GM12864 (cell line): ENCODE measurements at regions not wholly inside any gene's neighbourhood (a gene's known extent, or its start where the extent isn't known, plus 50 kb on each side); places are given as distances from the start of the nearest gene placed in this dataset.

ENCODE experiments used
- DNase-seq: peaks from one replicate; pipeline ENCODE4 v3.0.0-alpha.2; 2011; ENCODE audit warnings: low read depth
- H3K4me3 ChIP-seq: 2 replicates; pipeline ENCODE4 v1.5.1; 2011; ENCODE audit warnings: mild to moderate bottlenecking, low read depth, low read length, control low read depth
- TF ChIP-seq, protein P1 (sequence below): IDR thresholded peaks from 2 replicates; pipeline ENCODE4 v1.5.1; 2011; ENCODE audit warnings: low read depth, mild to moderate bottlenecking, moderate library complexity, low read length, control low read depth, inconsistent platforms; ENCODE audit errors: missing control alignments

DNA sequence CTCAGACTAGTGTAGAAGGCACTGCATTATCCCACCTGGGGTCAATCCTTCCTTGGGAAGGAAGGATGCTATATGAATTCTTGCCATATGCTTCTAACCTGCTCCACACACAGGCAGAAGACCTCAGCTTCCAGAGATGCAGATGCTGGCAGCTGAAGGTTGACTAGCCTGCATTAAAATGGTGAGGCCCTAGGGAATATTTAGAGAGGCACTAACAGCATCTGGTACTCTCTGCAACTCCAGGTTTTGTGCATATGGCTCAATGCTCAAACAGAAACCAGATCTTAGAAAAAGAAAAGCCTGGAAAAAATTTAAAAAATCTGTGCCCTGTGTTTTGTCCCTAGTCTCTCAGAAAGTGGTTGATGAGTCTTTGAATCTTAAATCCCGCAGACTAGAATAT lies 56.0 kb upstream of the MYRIP start:
- TF ChIP-seq, protein P1, sequence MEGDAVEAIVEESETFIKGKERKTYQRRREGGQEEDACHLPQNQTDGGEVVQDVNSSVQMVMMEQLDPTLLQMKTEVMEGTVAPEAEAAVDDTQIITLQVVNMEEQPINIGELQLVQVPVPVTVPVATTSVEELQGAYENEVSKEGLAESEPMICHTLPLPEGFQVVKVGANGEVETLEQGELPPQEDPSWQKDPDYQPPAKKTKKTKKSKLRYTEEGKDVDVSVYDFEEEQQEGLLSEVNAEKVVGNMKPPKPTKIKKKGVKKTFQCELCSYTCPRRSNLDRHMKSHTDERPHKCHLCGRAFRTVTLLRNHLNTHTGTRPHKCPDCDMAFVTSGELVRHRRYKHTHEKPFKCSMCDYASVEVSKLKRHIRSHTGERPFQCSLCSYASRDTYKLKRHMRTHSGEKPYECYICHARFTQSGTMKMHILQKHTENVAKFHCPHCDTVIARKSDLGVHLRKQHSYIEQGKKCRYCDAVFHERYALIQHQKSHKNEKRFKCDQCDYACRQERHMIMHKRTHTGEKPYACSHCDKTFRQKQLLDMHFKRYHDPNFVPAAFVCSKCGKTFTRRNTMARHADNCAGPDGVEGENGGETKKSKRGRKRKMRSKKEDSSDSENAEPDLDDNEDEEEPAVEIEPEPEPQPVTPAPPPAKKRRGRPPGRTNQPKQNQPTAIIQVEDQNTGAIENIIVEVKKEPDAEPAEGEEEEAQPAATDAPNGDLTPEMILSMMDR, result no peak
- no peak overlapping the region for H3K4me3 ChIP-seq
- no peak for DNase-seq

DNA sequence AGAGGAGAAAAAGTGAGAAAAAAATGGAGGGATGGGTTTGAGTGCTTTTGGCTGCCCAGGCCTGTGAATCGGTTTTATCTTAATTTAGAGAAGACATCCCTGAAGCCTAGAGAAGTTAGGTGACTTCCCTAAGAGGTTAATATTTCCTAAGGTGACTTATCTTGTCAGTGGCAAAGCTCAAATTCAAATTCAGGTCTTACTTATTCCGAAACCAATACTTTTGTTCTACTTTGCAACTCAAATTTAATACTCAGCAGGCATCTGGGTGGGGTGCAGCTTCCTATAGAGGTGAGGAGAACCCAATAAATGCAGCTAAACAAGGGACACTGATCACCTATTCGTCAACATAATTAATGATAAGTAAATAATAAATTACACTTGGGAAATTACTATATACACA lies 54.9 kb upstream of the MYRIP start:
- no peak for DNase-seq
- H3K4me3 ChIP-seq, result no peak overlapping the region
- TF ChIP-seq, protein P1, result no peak

DNA sequence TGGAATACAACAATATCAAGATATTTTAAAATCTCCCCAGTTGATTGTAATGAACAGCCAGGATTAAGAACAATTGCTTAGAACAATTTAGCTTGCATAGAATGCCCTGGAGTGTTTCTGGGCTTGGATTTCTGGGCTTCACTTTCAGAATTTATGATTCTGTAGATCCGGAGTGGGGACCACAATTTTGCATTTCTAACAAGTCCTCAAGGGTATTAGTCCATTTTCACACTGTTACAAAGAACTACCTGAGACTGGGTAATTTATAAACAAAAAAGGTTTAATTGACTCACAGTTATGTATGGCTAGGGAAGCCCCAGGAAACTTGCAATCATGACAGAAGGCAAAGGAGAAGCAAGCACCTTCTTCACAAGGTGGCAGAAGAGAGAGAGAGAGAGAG lies 54.3 kb upstream of the MYRIP start:
- DNase-seq, result no peak
- no peak overlapping the region for H3K4me3 ChIP-seq
- TF ChIP-seq, protein P1, result no peak

DNA sequence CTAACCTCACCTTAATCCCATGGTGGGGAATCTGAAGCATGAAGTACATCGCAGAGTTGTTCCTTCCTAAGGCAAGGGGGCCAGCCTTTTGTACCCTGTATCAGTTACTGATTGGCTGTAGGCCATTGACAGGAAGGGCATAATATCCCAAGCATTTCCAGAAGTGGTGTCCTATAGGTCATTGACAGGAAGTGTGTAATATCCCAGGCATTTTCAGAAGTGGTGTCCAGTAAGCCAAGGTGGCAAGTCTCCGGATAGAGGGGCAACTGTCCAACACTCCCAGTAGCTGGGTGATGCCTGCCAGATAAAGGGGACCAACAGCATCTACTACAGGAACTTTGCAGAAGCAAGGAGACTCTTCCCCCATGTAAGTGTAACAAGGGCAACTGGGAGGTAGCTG lies 52.1 kb upstream of the MYRIP start:
- H3K4me3 ChIP-seq, result no peak overlapping the region
- DNase-seq, result no peak
- TF ChIP-seq, protein P1, result no peak
